OCI-LY1 (cell line): ENCODE measurements at regions not wholly inside any gene's neighbourhood (a gene's known extent, or its start where the extent isn't known, plus 50 kb on each side); places are given as distances from the start of the nearest gene placed in this dataset.

ENCODE experiments used
- H2AFZ ChIP-seq: fragments of 200-600 bp; sonication (generic), shearing (Covaris generic); 2 replicates; pipeline ENCODE4 v1.6.0; 2014; ENCODE audit warnings: antibody characterized with exemption, mild to moderate bottlenecking, low read length
- H3F3A ChIP-seq: fragments of 200-600 bp; sonication (generic), shearing (Covaris generic); 2 replicates; pipeline ENCODE4 v1.6.0; 2014; ENCODE audit warnings: mild to moderate bottlenecking, antibody characterized with exemption, low read length, moderate library complexity; ENCODE audit not compliant: insufficient read depth
- H3K27ac ChIP-seq: fragments of 200-600 bp; sonication (generic); 2 replicates; pipeline ENCODE4 v1.5.1; 2014; ENCODE audit warnings: low read length, mixed run types, mild to moderate bottlenecking, low read depth; ENCODE audit not compliant: poor library complexity, severe bottlenecking
- H3K27me3 ChIP-seq: fragments of 200-600 bp; sonication (generic); 2 replicates; pipeline ENCODE4 v1.6.0; 2014; ENCODE audit warnings: antibody characterized with exemption, mild to moderate bottlenecking, low read length, moderate library complexity; ENCODE audit not compliant: insufficient read depth
- H3K36me3 ChIP-seq: fragments of 200-600 bp; sonication (generic); 2 replicates; pipeline ENCODE4 v1.6.1; 2014; ENCODE audit warnings: mild to moderate bottlenecking, antibody characterized with exemption, low read length, moderate library complexity, mixed read lengths; ENCODE audit not compliant: insufficient read depth
- H3K4me1 ChIP-seq: fragments of 200-600 bp; sonication (generic); 2 replicates; pipeline ENCODE4 v1.5.1; 2014; ENCODE audit warnings: mild to moderate bottlenecking, low read length, moderate library complexity; ENCODE audit not compliant: insufficient read depth, severe bottlenecking
- H3K4me2 ChIP-seq: fragments of 200-600 bp; sonication (generic), shearing (Covaris generic); 2 replicates; pipeline ENCODE4 v1.6.1; 2014; ENCODE audit warnings: low read length
- H3K4me3 ChIP-seq: fragments of 200-600 bp; sonication (generic); 2 replicates; pipeline ENCODE4 v1.5.1; 2014; ENCODE audit warnings: low read length, low read depth, mild to moderate bottlenecking, mixed read lengths; ENCODE audit not compliant: poor library complexity, severe bottlenecking
- H3K79me2 ChIP-seq: fragments of 200-600 bp; shearing (Covaris generic); 2 replicates; pipeline ENCODE4 v1.6.1; 2016; ENCODE audit warnings: mixed run types, low read length, mixed read lengths; ENCODE audit not compliant: insufficient read depth
- H3K9ac ChIP-seq: fragments of 200-600 bp; sonication (generic), shearing (Covaris generic); 2 replicates; pipeline ENCODE4 v1.6.1; 2014; ENCODE audit warnings: mild to moderate bottlenecking, low read length, mixed read lengths
- H3K9me2 ChIP-seq: fragments of 200-600 bp; sonication (generic), shearing (Covaris generic); 2 replicates; pipeline ENCODE4 v1.6.1; 2014; ENCODE audit warnings: low read depth, mild to moderate bottlenecking, low read length, mixed read lengths
- H3K9me3 ChIP-seq: fragments of 200-600 bp; shearing (Covaris generic); 2 replicates; pipeline ENCODE4 v1.6.1; 2014; ENCODE audit warnings: low read length, mixed read lengths
- H4K20me1 ChIP-seq: fragments of 200-600 bp; sonication (generic), shearing (Covaris generic); 2 replicates; pipeline ENCODE4 v1.6.0; 2016; ENCODE audit warnings: mild to moderate bottlenecking, low read length; ENCODE audit not compliant: insufficient read depth
- CTCF ChIP-seq: fragments of 200-600 bp; sonication (generic), shearing (Covaris generic); IDR thresholded peaks from 2 replicates; pipeline ENCODE4 v1.5.1; 2017; ENCODE audit warnings: mild to moderate bottlenecking, antibody characterized with exemption, low read length, moderate library complexity, mixed read lengths
- EZH2 ChIP-seq: fragments of 200-600 bp; sonication (generic), shearing (Covaris generic); IDR thresholded peaks from 2 replicates; pipeline ENCODE4 v1.8.0; 2017; ENCODE audit warnings: borderline replicate concordance, mixed run types, mild to moderate bottlenecking, antibody characterized with exemption, low read length, moderate library complexity, mixed read lengths

GRCh38 chr10:36188461-36188860 lies 546.4 kb upstream of the FZD8 start:
- Histone ChIP-seq H3K4me1 (no peaks in the 10 kb centered on the region), H3K4me2 (no peak overlapping the region), H4K20me1 (no peaks in the 10 kb centered on the region), H2AFZ (no peak overlapping the region), H3K27me3 (no peaks in the 10 kb centered on the region), H3K9me2 (no peaks in the 10 kb centered on the region), H3K36me3 (no peaks in the 10 kb centered on the region), H3K79me2 (no peaks in the 10 kb centered on the region), H3F3A (no peaks in the 10 kb centered on the region), H3K9me3 (peaks cover 3% of the 10 kb centered on the region; the same call in 1 of the 2 replicates), H3K9ac (no peak overlapping the region), H3K27ac (no peak overlapping the region), H3K4me3 (no peak overlapping the region)
- no peak for TF ChIP-seq CTCF

- Histone ChIP-seq H3K4me2 (no peak overlapping the region), H3F3A (no peaks in the 10 kb centered on the region), H3K9me2 (no peaks in the 10 kb centered on the region), H3K9ac (no peak overlapping the region), H4K20me1 (no peaks in the 10 kb centered on the region), H2AFZ (no peak overlapping the region), H3K9me3 (peaks cover 3% of the 10 kb centered on the region; the same call in 1 of the 2 replicates), H3K27ac (no peak overlapping the region), H3K27me3 (no peaks in the 10 kb centered on the region), H3K4me1 (no peaks in the 10 kb centered on the region), H3K79me2 (no peaks in the 10 kb centered on the region), H3K36me3 (no peaks in the 10 kb centered on the region), H3K4me3 (no peak overlapping the region)
- TF ChIP-seq EZH2, result no peak
- TF ChIP-seq CTCF, result no peak
Observed at GRCh38 chr10:36188080-36188453, 546.0 kb upstream of the FZD8 start.

- Histone ChIP-seq H4K20me1 (no peaks in the 10 kb centered on the region), H3K9ac (no peak overlapping the region), H3K27me3 (no peaks in the 10 kb centered on the region), H3F3A (no peaks in the 10 kb centered on the region), H3K27ac (no peak overlapping the region), H3K36me3 (no peaks in the 10 kb centered on the region), H3K9me2 (no peaks in the 10 kb centered on the region), H3K4me2 (no peak overlapping the region), H3K9me3 (peaks cover 3% of the 10 kb centered on the region; the same call in 1 of the 2 replicates), H3K4me3 (no peak overlapping the region), H3K4me1 (no peaks in the 10 kb centered on the region), H3K79me2 (no peaks in the 10 kb centered on the region), H2AFZ (no peak overlapping the region)
- no peak for TF ChIP-seq CTCF
- TF ChIP-seq EZH2, result no peak
Observed at GRCh38 chr10:36187380-36188079, 545.4 kb upstream of the FZD8 start.
